ENCODE measurements at regions not wholly inside any gene's neighbourhood (a gene's known extent, or its start where the extent isn't known, plus 50 kb on each side); places are given as distances from the start of the nearest gene placed in this dataset.

- Histone ChIP-seq H3K9me3 (ENCODE audit: low read depth, low read length, poor library complexity, severe bottlenecking) (peaks cover 3% of the 10 kb centered on the region), H3K4me1 (ENCODE audit: insufficient read depth, low read length, poor library complexity, severe bottlenecking) (no peaks in the 10 kb centered on the region), H3K4me3 (ENCODE audit: low read depth, low read length, poor library complexity, severe bottlenecking) (no peak overlapping the region), H3K27ac (ENCODE audit: low read depth, low read length, poor library complexity, severe bottlenecking) (no peak overlapping the region), H3K27me3 (replicated peaks; ENCODE audit: insufficient read depth, low read depth, low read length, poor library complexity) (no peaks in the 10 kb centered on the region), H3K36me3 (ENCODE audit: insufficient read depth, low read length, poor library complexity, severe bottlenecking) (no peaks in the 10 kb centered on the region)
- intact Hi-C loops (cut with micrococcal nuclease; ENCODE audit: unreplicated experiment) = no loop called here
- no TSS peak for BruUV-seq (replicated peaks)
- CTCF ChIA-PET = no interaction called here
- POLR2A ChIA-PET (ENCODE audit: low non-redundant PET) = no interaction called here
- DNase-seq (ENCODE audit: low spot score) = no peak
- TF ChIP-seq EZH2 (IDR thresholded peaks at IDR 0.05; ENCODE audit: borderline replicate concordance, low read depth, low read length, poor library complexity, severe bottlenecking) = no peak
- TF ChIP-seq CTCF (conservative IDR thresholded peaks at IDR 0.05; ENCODE audit: low read depth, low read length) = no peak
These were observed 55.4 kb upstream of the RNF32 start for GRCh38 chr7:156585025-156585648.

- POLR2A ChIA-PET (ENCODE audit: low non-redundant PET) = no interaction called here
- intact Hi-C loops (cut with micrococcal nuclease; ENCODE audit: unreplicated experiment) = no loop called here
These were observed 57.9 kb upstream of the RNF32 start for GRCh38 chr7:156582591-156583123.

GRCh38 chr7:156580036-156580435 lies 60.5 kb upstream of the RNF32 start:
- Histone ChIP-seq H3K36me3 (ENCODE audit: insufficient read depth, low read length, poor library complexity, severe bottlenecking) (no peaks in the 10 kb centered on the region), H3K27me3 (replicated peaks; ENCODE audit: insufficient read depth, low read depth, low read length, poor library complexity) (peaks cover 13% of the 10 kb centered on the region), H3K4me1 (ENCODE audit: insufficient read depth, low read length, poor library complexity, severe bottlenecking) (no peaks in the 10 kb centered on the region), H3K4me3 (ENCODE audit: low read depth, low read length, poor library complexity, severe bottlenecking) (no peak overlapping the region), H3K27ac (ENCODE audit: low read depth, low read length, poor library complexity, severe bottlenecking) (no peak overlapping the region), H3K9me3 (ENCODE audit: low read depth, low read length, poor library complexity, severe bottlenecking) (no peaks in the 10 kb centered on the region)
- TF ChIP-seq EZH2 (IDR thresholded peaks at IDR 0.05; ENCODE audit: borderline replicate concordance, low read depth, low read length, poor library complexity, severe bottlenecking) = no peak
- CTCF ChIA-PET = interaction anchor here (0.7 kb wide), 1 partner anchor 1600 kb away, joined by 4 read pairs; no protein-coding TSS in a partner anchor
- POLR2A ChIA-PET (ENCODE audit: low non-redundant PET) = no interaction called here
- no TSS peak for BruUV-seq (replicated peaks)
- DNase-seq (ENCODE audit: low spot score) = no peak
- intact Hi-C loops (cut with micrococcal nuclease; ENCODE audit: unreplicated experiment) = no loop called here

More at GRCh38 chr7:156582591-156583123, 57.9 kb upstream of the RNF32 start:
- no peaks in the 10 kb centered on the region for H3K27me3 ChIP-seq (replicated peaks; ENCODE audit: insufficient read depth, low read depth, low read length, poor library complexity)
- no peak overlapping the region for H3K4me3 ChIP-seq (ENCODE audit: low read depth, low read length, poor library complexity, severe bottlenecking)
- H3K27ac ChIP-seq (ENCODE audit: low read depth, low read length, poor library complexity, severe bottlenecking) = no peak overlapping the region
- no peaks in the 10 kb centered on the region for H3K36me3 ChIP-seq (ENCODE audit: insufficient read depth, low read length, poor library complexity, severe bottlenecking)
- DNase-seq (ENCODE audit: low spot score) = no peak
- H3K9me3 ChIP-seq (ENCODE audit: low read depth, low read length, poor library complexity, severe bottlenecking) = peaks cover 3% of the 10 kb centered on the region
- BruUV-seq (replicated peaks) = no TSS peak
- CTCF ChIA-PET = interaction anchor here (1.1 kb wide), 1 partner anchor 107 kb away, joined by 3 read pairs; no protein-coding TSS in a partner anchor
- TF ChIP-seq CTCF (conservative IDR thresholded peaks at IDR 0.05; ENCODE audit: low read depth, low read length) = 0 out of 2 replicates have a peak, but pooled peaks have one; percentile 23
- no peak for TF ChIP-seq EZH2 (IDR thresholded peaks at IDR 0.05; ENCODE audit: borderline replicate concordance, low read depth, low read length, poor library complexity, severe bottlenecking)
- no peaks in the 10 kb centered on the region for H3K4me1 ChIP-seq (ENCODE audit: insufficient read depth, low read length, poor library complexity, severe bottlenecking)
